ENCODE measurements at regions not wholly inside any gene's neighbourhood (a gene's known extent, or its start where the extent isn't known, plus 50 kb on each side); places are given as distances from the start of the nearest gene placed in this dataset.

GRCh38 chr4:187550256-187550950, 445.2 kb upstream of the ZFP42 start:
- H4K20me1 ChIP-seq (ENCODE audit: control insufficient read depth, insufficient read depth, insufficient read length) = no peaks in the 10 kb centered on the region
- no peak overlapping the region for H2AFZ ChIP-seq (ENCODE audit: low read length)
- H4K91ac ChIP-seq (ENCODE audit: insufficient read length, low read depth, low read length) = no peak overlapping the region
- no peak for TF ChIP-seq CTCF (conservative IDR thresholded peaks at IDR 0.05)
- no peak overlapping the region for H2BK120ac ChIP-seq (ENCODE audit: low read depth, low read length, poor library complexity, severe bottlenecking)
- H3K79me1 ChIP-seq (ENCODE audit: insufficient read depth, low read depth, low read length, poor library complexity, severe bottlenecking) = no peaks in the 10 kb centered on the region
- H2BK5ac ChIP-seq (ENCODE audit: insufficient read length, low read length) = no peak overlapping the region
- Mint-ChIP-seq H3K27ac (no peak overlapping the region), H3K4me1 (peaks cover 5% of the 10 kb centered on the region in 2 experiments; a peak in 2 of 4 replicates), H3K9me3 (no peaks in the 10 kb centered on the region; a peak in 1 of 5 replicates), H3K27me3 (ENCODE audit: low read depth) (no peaks in the 10 kb centered on the region), H3K36me3 (ENCODE audit: insufficient read depth in 1 of 3, low read depth in 3 of 3) (no peaks in the 10 kb centered on the region; a peak in 1 of 7 replicates), H3K4me3 (no peak overlapping the region)
- no peak overlapping the region for H2BK20ac ChIP-seq (ENCODE audit: low read depth, low read length, poor library complexity, severe bottlenecking)
- H2BK15ac ChIP-seq (ENCODE audit: low read depth, low read length) = no peak overlapping the region
- H3K14ac ChIP-seq (ENCODE audit: insufficient read depth, low read length) = no peak overlapping the region
- no peak overlapping the region for H3K9ac ChIP-seq (ENCODE audit: extremely low read depth, insufficient read length, low read length)
- no peak overlapping the region for H3K4me2 ChIP-seq (ENCODE audit: insufficient read depth, insufficient read length, low read length)
- no peaks in the 10 kb centered on the region for H3K79me2 ChIP-seq (ENCODE audit: insufficient read depth, low read length)
- H3K27ac ChIP-seq (ENCODE audit: insufficient read length, low read depth, low read length) = no peak overlapping the region
- DNase-seq = no peak
- no peak overlapping the region for H3K56ac ChIP-seq (ENCODE audit: insufficient read length, low read depth, low read length)
- no peak overlapping the region for H3K23ac ChIP-seq (ENCODE audit: insufficient read length, low read depth, low read length)
- H3T11ph ChIP-seq (ENCODE audit: low read length) = no peak overlapping the region
- no peaks in the 10 kb centered on the region for H3K9me3 ChIP-seq (ENCODE audit: control insufficient read depth, low read depth, low read length)
- no peak overlapping the region for H4K8ac ChIP-seq (replicated peaks; ENCODE audit: insufficient read length, low read depth, low read length)
- no peak overlapping the region for H2BK12ac ChIP-seq (ENCODE audit: insufficient read length, low read depth, low read length)
- no peak overlapping the region for H2AK5ac ChIP-seq (ENCODE audit: insufficient read length, low read length)
- H3K23me2 ChIP-seq (ENCODE audit: insufficient read length, low read depth, low read length, poor library complexity, severe bottlenecking) = no peaks in the 10 kb centered on the region
- no peaks in the 10 kb centered on the region; the same call in 1 of the 2 replicates for H3K4me1 ChIP-seq (ENCODE audit: insufficient read depth, low read length)
- H3K18ac ChIP-seq (ENCODE audit: insufficient read length, low read depth, low read length) = no peak overlapping the region
- no peaks in the 10 kb centered on the region for H3K27me3 ChIP-seq (ENCODE audit: insufficient read depth, low read length)
- H4K5ac ChIP-seq (ENCODE audit: insufficient read length, low read depth, low read length) = no peak overlapping the region
- no peak overlapping the region for H3K4ac ChIP-seq (ENCODE audit: low read depth, low read length)
- WGBS (ENCODE audit: extremely low coverage, insufficient read length, low lambda C conversion rate) = no CpG with 5 or more reads among the region's 5 CpGs
